22Rv1 (cell line): ENCODE measurements at regions not wholly inside any gene's neighbourhood (a gene's known extent, or its start where the extent isn't known, plus 50 kb on each side); places are given as distances from the start of the nearest gene placed in this dataset.

Experiments
- H3K27ac ChIP-seq: fragments of 450-650 bp; 2 replicates; pipeline ENCODE4 v1.5.1; 2017
- ZFX ChIP-seq: fragments of 450-650 bp; IDR thresholded peaks from 2 replicates; pipeline ENCODE4 v1.6.1; 2017; ENCODE audit warnings: antibody characterized with exemption, borderline replicate concordance
- TF ChIP-seq, protein P1 (sequence below): fragments of 450-650 bp; IDR thresholded peaks from 2 replicates; pipeline ENCODE4 v1.5.1; 2017; ENCODE audit warnings: mild to moderate bottlenecking

DNA sequence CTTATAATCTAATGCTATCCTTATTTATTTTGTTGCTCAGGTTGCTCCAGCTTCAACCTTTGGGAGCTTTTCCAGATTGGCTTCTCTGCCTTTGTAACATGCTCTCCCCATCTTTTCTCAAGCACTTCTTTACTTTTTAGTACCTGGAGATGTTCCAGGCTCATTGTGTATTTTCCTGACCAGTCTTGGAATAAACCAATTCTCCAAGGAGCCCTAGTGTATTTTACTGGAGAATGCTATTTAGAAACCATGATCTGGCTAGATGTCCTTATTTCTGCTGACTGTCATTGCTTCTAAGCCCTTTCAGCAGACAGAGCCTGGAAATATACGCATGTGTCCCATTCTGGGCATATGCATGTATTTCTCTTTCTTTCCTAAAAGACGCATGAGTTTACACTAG is 95.7 kb downstream of the EMX2 start:
- no peak for TF ChIP-seq ZFX
- TF ChIP-seq, protein P1, sequence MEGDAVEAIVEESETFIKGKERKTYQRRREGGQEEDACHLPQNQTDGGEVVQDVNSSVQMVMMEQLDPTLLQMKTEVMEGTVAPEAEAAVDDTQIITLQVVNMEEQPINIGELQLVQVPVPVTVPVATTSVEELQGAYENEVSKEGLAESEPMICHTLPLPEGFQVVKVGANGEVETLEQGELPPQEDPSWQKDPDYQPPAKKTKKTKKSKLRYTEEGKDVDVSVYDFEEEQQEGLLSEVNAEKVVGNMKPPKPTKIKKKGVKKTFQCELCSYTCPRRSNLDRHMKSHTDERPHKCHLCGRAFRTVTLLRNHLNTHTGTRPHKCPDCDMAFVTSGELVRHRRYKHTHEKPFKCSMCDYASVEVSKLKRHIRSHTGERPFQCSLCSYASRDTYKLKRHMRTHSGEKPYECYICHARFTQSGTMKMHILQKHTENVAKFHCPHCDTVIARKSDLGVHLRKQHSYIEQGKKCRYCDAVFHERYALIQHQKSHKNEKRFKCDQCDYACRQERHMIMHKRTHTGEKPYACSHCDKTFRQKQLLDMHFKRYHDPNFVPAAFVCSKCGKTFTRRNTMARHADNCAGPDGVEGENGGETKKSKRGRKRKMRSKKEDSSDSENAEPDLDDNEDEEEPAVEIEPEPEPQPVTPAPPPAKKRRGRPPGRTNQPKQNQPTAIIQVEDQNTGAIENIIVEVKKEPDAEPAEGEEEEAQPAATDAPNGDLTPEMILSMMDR = no peak
- no peak overlapping the region for H3K27ac ChIP-seq

DNA sequence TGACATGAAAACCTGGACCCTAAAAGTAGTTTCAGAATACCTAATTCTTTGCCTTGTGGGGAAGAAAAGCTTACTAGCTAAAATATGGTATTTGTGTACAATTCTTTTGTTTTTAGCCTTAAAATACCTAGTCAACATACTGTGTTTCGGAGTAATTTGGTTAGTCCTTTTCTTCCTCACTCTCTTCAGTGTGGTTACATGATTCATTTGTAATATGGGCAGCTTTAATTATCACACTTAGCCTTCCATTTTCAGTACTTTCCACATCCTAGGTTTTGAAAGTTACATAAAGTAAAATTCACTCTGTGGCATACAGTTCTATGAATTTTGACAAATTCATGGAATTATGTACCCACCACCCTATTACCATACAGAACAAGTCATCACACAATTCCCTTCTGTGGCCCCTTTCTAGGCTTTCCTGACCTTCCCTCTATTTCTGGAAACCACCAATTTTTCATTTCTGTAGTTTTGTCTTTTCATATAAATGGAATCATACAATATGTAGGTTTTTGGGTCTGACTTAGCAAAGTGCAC is 96.2 kb downstream of the EMX2 start:
- TF ChIP-seq, protein P1 = no peak
- TF ChIP-seq ZFX = no peak
- no peak overlapping the region for H3K27ac ChIP-seq

DNA sequence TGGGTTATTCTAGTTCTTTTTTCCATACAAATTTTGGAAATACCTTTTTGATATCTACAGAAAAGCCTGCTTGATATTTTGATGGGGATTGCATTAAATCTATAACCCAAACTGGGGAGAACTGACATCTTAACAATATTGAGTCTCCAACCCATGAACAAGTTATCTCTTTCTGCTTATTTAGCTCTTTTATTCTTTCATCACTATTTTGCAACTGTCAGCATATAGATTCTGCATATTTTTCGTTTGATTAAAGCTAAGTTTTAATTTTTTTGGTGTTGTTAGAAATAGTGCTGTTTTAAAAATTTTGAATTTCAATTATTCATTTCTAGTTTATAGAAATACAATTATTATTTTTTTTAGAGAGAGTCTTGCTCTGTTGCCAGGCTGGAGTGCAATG is 97.9 kb downstream of the EMX2 start:
- TF ChIP-seq ZFX = no peak
- TF ChIP-seq, protein P1 = no peak

DNA sequence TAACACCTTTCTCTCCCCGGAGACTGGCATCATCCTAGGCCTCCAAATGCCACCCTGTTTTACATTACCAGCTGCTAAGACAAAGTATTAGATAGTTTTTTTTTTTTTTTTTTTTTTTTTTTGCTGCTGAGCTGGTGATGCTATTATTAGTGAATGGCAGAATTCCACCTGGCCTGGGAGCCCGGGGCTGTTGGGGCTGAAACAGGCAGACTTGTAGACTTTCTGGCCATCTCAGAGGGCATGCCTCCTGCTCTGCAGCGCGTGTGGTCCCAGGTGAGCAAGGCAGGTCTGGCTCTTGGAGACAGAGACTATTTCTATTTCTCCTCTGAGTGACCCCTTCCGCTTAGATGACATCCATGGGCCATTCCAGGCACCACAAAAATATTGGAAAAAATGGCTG is 104.2 kb downstream of the EMX2 start:
- no peak for TF ChIP-seq ZFX
- TF ChIP-seq, protein P1 = no peak
- no peak overlapping the region for H3K27ac ChIP-seq

More for the DNA sequence above, 97.9 kb downstream of the EMX2 start:
- H3K27ac ChIP-seq = no peak overlapping the region

DNA sequence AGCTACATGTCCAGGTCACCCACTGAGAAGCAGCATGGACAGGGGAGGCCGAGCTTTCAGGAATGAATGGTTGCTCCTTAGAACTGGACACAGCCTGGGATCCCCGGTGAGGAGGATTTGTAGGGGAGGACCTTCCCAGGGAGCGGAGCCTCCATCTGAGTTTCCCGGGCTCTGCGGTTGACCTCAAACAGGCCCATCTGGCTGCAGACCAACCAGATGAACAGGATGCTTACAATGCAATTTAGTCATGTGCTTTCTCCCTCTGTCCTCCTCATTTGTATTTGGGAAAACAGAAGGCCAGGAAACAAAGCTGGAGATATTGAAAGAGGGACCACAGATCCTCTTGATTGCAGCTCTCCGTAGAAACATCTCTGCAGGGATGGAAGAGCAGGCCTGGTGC is 104.8 kb downstream of the EMX2 start:
- H3K27ac ChIP-seq = no peak overlapping the region
- TF ChIP-seq ZFX = no peak
- TF ChIP-seq, protein P1 = no peak

DNA sequence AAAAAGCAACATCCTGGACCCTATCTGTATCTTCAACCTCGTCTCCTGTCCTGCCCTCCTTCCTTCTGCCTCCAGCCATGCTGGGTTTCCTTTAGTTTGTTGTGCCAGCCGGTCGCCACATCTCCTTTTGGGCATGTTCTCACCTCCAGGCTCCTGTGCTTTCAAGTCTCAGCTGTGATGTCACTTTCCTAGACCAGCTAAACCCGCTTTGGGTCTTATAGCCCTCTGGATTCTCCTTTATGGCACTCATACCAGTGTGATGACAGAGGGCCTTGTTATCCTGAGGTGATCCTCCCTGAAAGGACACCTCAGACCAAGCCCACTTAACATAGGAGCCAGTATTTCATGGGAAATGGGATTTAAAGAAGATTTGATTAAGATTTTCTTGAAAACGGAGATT is 108.6 kb downstream of the EMX2 start:
- TF ChIP-seq, protein P1 = no peak
- no peak for TF ChIP-seq ZFX
- no peak overlapping the region for H3K27ac ChIP-seq

DNA sequence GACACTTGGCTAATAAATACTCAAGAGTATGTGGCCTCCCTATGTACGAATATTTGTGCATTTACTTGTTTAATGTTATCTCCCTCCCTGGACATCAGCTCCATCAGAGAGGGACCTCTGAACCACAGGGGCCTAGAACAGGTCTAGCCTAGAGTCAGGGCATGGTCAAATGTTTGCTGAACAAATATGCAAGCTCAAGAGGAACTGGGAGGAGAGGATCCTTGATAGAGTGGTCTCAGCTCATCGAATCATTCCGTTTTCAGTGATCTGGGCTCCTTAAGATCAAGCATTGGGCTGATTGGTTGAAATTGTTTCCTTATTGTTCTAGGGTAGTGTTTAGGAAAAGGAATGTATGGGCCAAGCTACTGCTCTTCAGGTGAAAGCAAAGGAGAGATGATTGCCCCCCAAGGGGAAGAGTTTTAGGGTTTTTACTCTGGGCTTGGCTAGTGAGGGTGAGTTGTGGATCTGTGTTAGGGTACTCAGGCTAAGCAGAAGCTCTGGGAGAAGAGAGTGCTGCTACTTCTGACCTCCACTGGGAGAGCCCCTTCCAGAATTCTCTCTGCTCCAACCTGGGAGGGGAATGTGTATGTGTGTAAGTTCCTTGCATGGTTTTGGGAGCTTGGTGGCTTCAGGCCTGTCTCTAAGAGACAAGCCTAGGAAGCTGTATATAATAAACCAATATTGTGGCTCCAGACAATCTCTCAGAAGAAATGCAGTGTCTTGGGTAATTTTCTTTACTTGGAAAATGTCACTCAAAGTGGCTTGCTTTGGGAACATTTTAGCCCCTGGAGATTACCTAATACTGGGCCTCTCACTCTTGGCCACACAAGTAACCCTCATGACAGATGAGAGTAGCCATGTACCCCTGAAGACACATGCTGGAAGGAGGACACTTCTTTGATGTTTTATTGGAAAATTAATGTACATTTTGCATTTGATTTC is 110.0 kb downstream of the EMX2 start:
- H3K27ac ChIP-seq = no peak overlapping the region
- TF ChIP-seq, protein P1 = no peak
- no peak for TF ChIP-seq ZFX
